ENCODE measurements at regions not wholly inside any gene's neighbourhood (a gene's known extent, or its start where the extent isn't known, plus 50 kb on each side); places are given as distances from the start of the nearest gene placed in this dataset.
"Not testable (repeated sequence)": the region's sequence is repeated elsewhere in the genome, so short reads cannot be mapped to it uniquely, and the experiment has no call there.

GRCh38 chrY:18599606-18600005 is 53.1 kb downstream of the HSFY1 start:
- not testable (repeated sequence) for DNase-seq (ENCODE audit: low spot score)

- not testable (repeated sequence) for DNase-seq (ENCODE audit: low spot score)
These were observed 54.8 kb downstream of the HSFY1 start for GRCh38 chrY:18601287-18601686.

- DNase-seq (ENCODE audit: low spot score), result not testable (repeated sequence)
These were observed 59.7 kb downstream of the HSFY1 start for GRCh38 chrY:18606251-18606650.

GRCh38 chrY:18608205-18608604 is 61.7 kb downstream of the HSFY1 start:
- not testable (repeated sequence) for DNase-seq (ENCODE audit: low spot score)

GRCh38 chrY:18615809-18616208 is 69.3 kb downstream of the HSFY1 start:
- DNase-seq (ENCODE audit: low spot score), result not testable (repeated sequence)

GRCh38 chrY:18629805-18630516 is 83.4 kb downstream of the HSFY1 start:
- not testable (repeated sequence) for DNase-seq (ENCODE audit: low spot score)

GRCh38 chrY:18630571-18630970 is 84.1 kb downstream of the HSFY1 start:
- not testable (repeated sequence) for DNase-seq (ENCODE audit: low spot score)

GRCh38 chrY:18631610-18632009 is 85.1 kb downstream of the HSFY1 start:
- not testable (repeated sequence) for DNase-seq (ENCODE audit: low spot score)

- DNase-seq (ENCODE audit: low spot score), result no peak
These were observed 104.2 kb downstream of the HSFY1 start for GRCh38 chrY:18650746-18651145.

- DNase-seq (ENCODE audit: low spot score), result no peak
These were observed 109.0 kb downstream of the HSFY2 start for GRCh38 chrY:18664559-18664958.

- DNase-seq (ENCODE audit: low spot score), result peak; percentile 6
These were observed 103.7 kb downstream of the HSFY2 start for GRCh38 chrY:18669790-18670189.

GRCh38 chrY:18671970-18672369 is 101.6 kb downstream of the HSFY2 start:
- DNase-seq (ENCODE audit: low spot score), result no peak

GRCh38 chrY:18686027-18686426 is 87.5 kb downstream of the HSFY2 start:
- DNase-seq (ENCODE audit: low spot score), result not testable (repeated sequence)

GRCh38 chrY:18688362-18688761 is 85.2 kb downstream of the HSFY2 start:
- not testable (repeated sequence) for DNase-seq (ENCODE audit: low spot score)

GRCh38 chrY:18689420-18689819 is 84.1 kb downstream of the HSFY2 start:
- DNase-seq (ENCODE audit: low spot score), result not testable (repeated sequence)

GRCh38 chrY:18689890-18690593 is 83.5 kb downstream of the HSFY2 start:
- DNase-seq (ENCODE audit: low spot score), result not testable (repeated sequence)

GRCh38 chrY:18696788-18697187 is 76.7 kb downstream of the HSFY2 start:
- DNase-seq (ENCODE audit: low spot score), result not testable (repeated sequence)

- not testable (repeated sequence) for DNase-seq (ENCODE audit: low spot score)
These were observed 69.3 kb downstream of the HSFY2 start for GRCh38 chrY:18704198-18704597.

GRCh38 chrY:18711785-18712184 is 61.8 kb downstream of the HSFY2 start:
- not testable (repeated sequence) for DNase-seq (ENCODE audit: low spot score)

GRCh38 chrY:18713760-18714159 is 59.8 kb downstream of the HSFY2 start:
- DNase-seq (ENCODE audit: low spot score), result not testable (repeated sequence)

GRCh38 chrY:18718714-18719113 is 54.8 kb downstream of the HSFY2 start:
- DNase-seq (ENCODE audit: low spot score), result not testable (repeated sequence)

- not testable (repeated sequence) for DNase-seq (ENCODE audit: low spot score)
These were observed 53.1 kb downstream of the HSFY2 start for GRCh38 chrY:18720395-18720794.

Data from pons (tissue), 1 donor.